Nephron progenitor cell (in vitro differentiated cells): ENCODE measurements at regions not wholly inside any gene's neighbourhood (a gene's known extent, or its start where the extent isn't known, plus 50 kb on each side); places are given as distances from the start of the nearest gene placed in this dataset.

Experiments used
- DNase-seq: peaks from one replicate; pipeline ENCODE4 v3.0.0; 2021
- H3K27ac Mint-ChIP-seq: 2 replicates; pipeline ENCODE4 v1.8.0; 2021; ENCODE audit warnings: mild to moderate bottlenecking, moderate library complexity, mixed read lengths
- H3K27me3 Mint-ChIP-seq: 2 replicates; pipeline ENCODE4 v1.8.0; 2021; ENCODE audit warnings: mild to moderate bottlenecking, low read depth, mixed read lengths; ENCODE audit not compliant: poor library complexity
- H3K36me3 Mint-ChIP-seq: 2 replicates; pipeline ENCODE4 v1.8.0; 2021; ENCODE audit warnings: low read depth, mixed read lengths
- H3K4me1 Mint-ChIP-seq: 2 replicates; pipeline ENCODE4 v1.8.0; 2021; ENCODE audit warnings: mixed read lengths
- H3K4me3 Mint-ChIP-seq: 2 replicates; pipeline ENCODE4 v1.8.0; 2021; ENCODE audit warnings: mild to moderate bottlenecking, moderate library complexity, mixed read lengths
- H3K9me3 Mint-ChIP-seq: 2 replicates; pipeline ENCODE4 v1.8.0; 2021; ENCODE audit warnings: mild to moderate bottlenecking, moderate library complexity, mixed read lengths
- TF ChIP-seq, protein P1 (sequence below): fragments of 200-600 bp; sonication (generic); IDR thresholded peaks from 2 replicates; pipeline ENCODE4 v1.5.0; 2021; ENCODE audit warnings: antibody characterized with exemption

DNA sequence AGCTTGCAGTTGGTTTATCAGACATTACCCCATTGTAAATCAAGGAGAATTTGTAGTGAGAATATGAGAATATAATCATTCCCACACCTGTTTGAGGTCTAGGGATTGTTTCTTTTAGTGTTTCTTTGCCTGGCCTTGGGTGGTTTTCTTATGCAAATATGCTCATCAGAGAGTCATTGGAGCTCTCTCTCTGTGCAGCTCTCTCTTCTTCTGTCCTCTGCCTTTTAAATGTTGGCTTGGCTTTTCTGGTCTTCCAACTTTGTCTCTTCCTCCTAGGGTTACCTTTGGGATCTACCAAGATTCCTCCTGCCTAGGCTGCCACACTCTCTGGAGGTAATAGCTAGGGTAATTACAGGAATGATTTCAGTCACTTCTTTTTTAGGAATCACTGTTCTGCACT, 102.3 kb upstream of the ARSJ start:
- H3K36me3 Mint-ChIP-seq = no peaks in the 10 kb centered on the region

GRCh38 chr4:114082348-114082747, 102.9 kb upstream of the ARSJ start:
- H3K4me1 Mint-ChIP-seq = peaks cover 15% of the 10 kb centered on the region
- peaks cover 3% of the 10 kb centered on the region for H3K27me3 Mint-ChIP-seq
- H3K36me3 Mint-ChIP-seq = no peaks in the 10 kb centered on the region
- no peak overlapping the region for H3K27ac Mint-ChIP-seq
- TF ChIP-seq, protein P1, sequence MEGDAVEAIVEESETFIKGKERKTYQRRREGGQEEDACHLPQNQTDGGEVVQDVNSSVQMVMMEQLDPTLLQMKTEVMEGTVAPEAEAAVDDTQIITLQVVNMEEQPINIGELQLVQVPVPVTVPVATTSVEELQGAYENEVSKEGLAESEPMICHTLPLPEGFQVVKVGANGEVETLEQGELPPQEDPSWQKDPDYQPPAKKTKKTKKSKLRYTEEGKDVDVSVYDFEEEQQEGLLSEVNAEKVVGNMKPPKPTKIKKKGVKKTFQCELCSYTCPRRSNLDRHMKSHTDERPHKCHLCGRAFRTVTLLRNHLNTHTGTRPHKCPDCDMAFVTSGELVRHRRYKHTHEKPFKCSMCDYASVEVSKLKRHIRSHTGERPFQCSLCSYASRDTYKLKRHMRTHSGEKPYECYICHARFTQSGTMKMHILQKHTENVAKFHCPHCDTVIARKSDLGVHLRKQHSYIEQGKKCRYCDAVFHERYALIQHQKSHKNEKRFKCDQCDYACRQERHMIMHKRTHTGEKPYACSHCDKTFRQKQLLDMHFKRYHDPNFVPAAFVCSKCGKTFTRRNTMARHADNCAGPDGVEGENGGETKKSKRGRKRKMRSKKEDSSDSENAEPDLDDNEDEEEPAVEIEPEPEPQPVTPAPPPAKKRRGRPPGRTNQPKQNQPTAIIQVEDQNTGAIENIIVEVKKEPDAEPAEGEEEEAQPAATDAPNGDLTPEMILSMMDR = no peak
- H3K9me3 Mint-ChIP-seq = no peaks in the 10 kb centered on the region
- no peak overlapping the region for H3K4me3 Mint-ChIP-seq
- no peak for DNase-seq

More for the DNA sequence above, 102.3 kb upstream of the ARSJ start:
- Mint-ChIP-seq H3K4me3 (no peak overlapping the region), H3K27me3 (peaks cover 3% of the 10 kb centered on the region), H3K9me3 (no peaks in the 10 kb centered on the region), H3K4me1 (peaks cover 15% of the 10 kb centered on the region), H3K27ac (no peak overlapping the region)
- TF ChIP-seq, protein P1 = no peak
- DNase-seq = no peak

GRCh38 chr4:114085611-114086345, 106.3 kb upstream of the ARSJ start:
- Mint-ChIP-seq H3K4me1 (peaks cover 15% of the 10 kb centered on the region), H3K36me3 (no peaks in the 10 kb centered on the region), H3K27me3 (peaks cover 3% of the 10 kb centered on the region), H3K9me3 (peaks cover 7% of the 10 kb centered on the region), H3K27ac (no peak overlapping the region), H3K4me3 (no peak overlapping the region)
- no peak for DNase-seq
- TF ChIP-seq, protein P1 = no peak

DNA sequence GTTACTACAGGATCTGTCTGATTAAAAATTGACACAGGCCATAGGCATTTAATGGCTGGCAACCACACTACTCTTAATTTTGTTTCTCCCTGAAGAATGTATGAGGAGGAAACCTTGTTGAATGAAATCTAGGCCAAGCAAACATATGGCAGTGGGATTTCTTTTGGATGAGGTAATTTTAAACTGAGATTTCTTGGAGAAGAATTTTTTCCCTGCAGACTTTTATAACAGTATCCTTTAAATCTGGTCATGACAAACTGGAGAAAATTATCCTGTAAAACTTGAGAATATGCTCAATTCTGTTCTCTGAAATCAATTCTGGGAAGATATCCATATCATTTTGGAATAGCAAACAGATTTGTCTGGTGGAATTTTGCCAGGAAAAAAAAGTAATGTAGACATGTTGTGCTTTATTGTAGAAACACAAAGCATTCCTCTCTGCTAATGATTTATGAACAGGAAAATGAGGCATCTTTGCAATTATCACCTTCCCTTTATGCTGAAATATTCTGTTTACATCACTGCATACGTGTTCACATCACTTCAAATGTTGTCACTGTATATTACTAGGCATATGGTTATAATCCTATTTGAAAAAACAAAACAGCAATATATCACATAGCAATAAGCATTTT, 108.3 kb upstream of the ARSJ start:
- no peak overlapping the region for H3K27ac Mint-ChIP-seq
- DNase-seq = no peak
- no peaks in the 10 kb centered on the region for H3K27me3 Mint-ChIP-seq
- peaks cover 15% of the 10 kb centered on the region for H3K4me1 Mint-ChIP-seq
- H3K36me3 Mint-ChIP-seq = no peaks in the 10 kb centered on the region
- TF ChIP-seq, protein P1 = no peak
- H3K9me3 Mint-ChIP-seq = peaks cover 7% of the 10 kb centered on the region
- no peak overlapping the region for H3K4me3 Mint-ChIP-seq

DNA sequence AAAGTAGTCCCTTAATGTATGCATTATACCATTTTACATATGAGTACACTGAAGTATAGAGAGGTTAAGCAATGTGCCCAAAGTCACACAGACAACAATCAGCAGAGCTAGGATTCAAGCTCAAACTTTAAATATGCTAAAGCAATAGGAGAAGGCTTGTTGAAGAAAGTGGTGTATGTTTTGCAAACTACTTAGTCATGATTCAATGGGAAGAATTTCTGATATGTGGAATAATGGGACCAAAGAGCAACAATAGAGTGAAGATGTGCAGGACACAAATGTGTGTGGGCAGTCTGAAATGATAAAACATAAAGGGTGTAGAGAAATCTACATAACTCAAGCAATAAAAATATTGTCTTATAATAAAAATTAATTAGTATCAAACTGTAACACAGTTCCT, 109.0 kb upstream of the ARSJ start:
- Mint-ChIP-seq H3K4me3 (no peak overlapping the region), H3K36me3 (no peaks in the 10 kb centered on the region), H3K27me3 (no peaks in the 10 kb centered on the region), H3K9me3 (peaks cover 7% of the 10 kb centered on the region), H3K27ac (no peak overlapping the region), H3K4me1 (peaks cover 9% of the 10 kb centered on the region)
- DNase-seq = no peak
- TF ChIP-seq, protein P1 = no peak

GRCh38 chr4:114091546-114091945, 112.1 kb upstream of the ARSJ start:
- H3K4me1 Mint-ChIP-seq = no peaks in the 10 kb centered on the region

More at GRCh38 chr4:114091546-114091945, 112.1 kb upstream of the ARSJ start:
- Mint-ChIP-seq H3K4me3 (no peak overlapping the region), H3K36me3 (no peaks in the 10 kb centered on the region), H3K27me3 (no peaks in the 10 kb centered on the region), H3K27ac (no peak overlapping the region), H3K9me3 (peaks cover 7% of the 10 kb centered on the region)
- no peak for DNase-seq
- TF ChIP-seq, protein P1 = no peak
